ENCODE measurements at regions not wholly inside any gene's neighbourhood (a gene's known extent, or its start where the extent isn't known, plus 50 kb on each side); places are given as distances from the start of the nearest gene placed in this dataset.

GRCh38 chr9:120210274-120210673 is 369.7 kb downstream of the CDK5RAP2 start:
- no peak for DNase-seq
- Mint-ChIP-seq H3K4me1 (peaks cover 59% of the 10 kb centered on the region), H3K4me3 (no peak overlapping the region), H3K36me3 (ENCODE audit: low read depth) (no peaks in the 10 kb centered on the region), H3K27me3 (ENCODE audit: low read depth, poor library complexity) (peaks cover 6% of the 10 kb centered on the region), H3K9me3 (peaks cover 9% of the 10 kb centered on the region), H3K27ac (peak overlapping the region; percentile 79)
- no peak for TF ChIP-seq CTCF (IDR thresholded peaks at IDR 0.05)

GRCh38 chr9:120202856-120203654 is 376.9 kb downstream of the CDK5RAP2 start:
- H3K9me3 Mint-ChIP-seq, result peaks cover 7% of the 10 kb centered on the region
- no peak for TF ChIP-seq CTCF (IDR thresholded peaks at IDR 0.05)
- H3K4me3 Mint-ChIP-seq, result no peak overlapping the region
- DNase-seq, result no peak
- H3K27ac Mint-ChIP-seq, result peak overlapping the region; percentile 82
- peaks cover 11% of the 10 kb centered on the region for H3K27me3 Mint-ChIP-seq (ENCODE audit: low read depth, poor library complexity)
- H3K36me3 Mint-ChIP-seq (ENCODE audit: low read depth), result no peaks in the 10 kb centered on the region
- H3K4me1 Mint-ChIP-seq, result peaks cover 12% of the 10 kb centered on the region

GRCh38 chr9:120198027-120198426 is 381.9 kb downstream of the CDK5RAP2 start:
- H3K4me1 Mint-ChIP-seq, result peaks cover 27% of the 10 kb centered on the region
- no peak for TF ChIP-seq CTCF (IDR thresholded peaks at IDR 0.05)

GRCh38 chr9:120197605-120198004 is 382.4 kb downstream of the CDK5RAP2 start:
- TF ChIP-seq CTCF (IDR thresholded peaks at IDR 0.05), result no peak

More at GRCh38 chr9:120198027-120198426, 381.9 kb downstream of the CDK5RAP2 start:
- Mint-ChIP-seq H3K27ac (peak overlapping the region; percentile 9), H3K4me3 (no peak overlapping the region), H3K9me3 (no peaks in the 10 kb centered on the region), H3K36me3 (ENCODE audit: low read depth) (no peaks in the 10 kb centered on the region), H3K27me3 (ENCODE audit: low read depth, poor library complexity) (peaks cover 3% of the 10 kb centered on the region)
- no peak for DNase-seq

GRCh38 chr9:120191141-120191540 is 388.8 kb downstream of the CDK5RAP2 start:
- TF ChIP-seq CTCF (IDR thresholded peaks at IDR 0.05), result no peak
- H3K27me3 Mint-ChIP-seq (ENCODE audit: low read depth, poor library complexity), result no peaks in the 10 kb centered on the region
- no peaks in the 10 kb centered on the region for H3K9me3 Mint-ChIP-seq
- H3K27ac Mint-ChIP-seq, result peak overlapping the region; percentile 37
- H3K4me1 Mint-ChIP-seq, result peaks cover 16% of the 10 kb centered on the region
- no peaks in the 10 kb centered on the region for H3K36me3 Mint-ChIP-seq (ENCODE audit: low read depth)
- no peak overlapping the region for H3K4me3 Mint-ChIP-seq
- no peak for DNase-seq

More at GRCh38 chr9:120197605-120198004, 382.4 kb downstream of the CDK5RAP2 start:
- Mint-ChIP-seq H3K27ac (peak overlapping the region; percentile 9), H3K4me3 (no peak overlapping the region), H3K36me3 (ENCODE audit: low read depth) (no peaks in the 10 kb centered on the region), H3K9me3 (no peaks in the 10 kb centered on the region), H3K4me1 (peaks cover 23% of the 10 kb centered on the region), H3K27me3 (ENCODE audit: low read depth, poor library complexity) (peaks cover 3% of the 10 kb centered on the region)
- no peak for DNase-seq

- DNase-seq, result no peak
- no peak overlapping the region for H3K27ac Mint-ChIP-seq
- no peak for TF ChIP-seq CTCF (IDR thresholded peaks at IDR 0.05)
- peaks cover 19% of the 10 kb centered on the region for H3K4me1 Mint-ChIP-seq
- H3K9me3 Mint-ChIP-seq, result no peaks in the 10 kb centered on the region
- H3K4me3 Mint-ChIP-seq, result no peak overlapping the region
- no peaks in the 10 kb centered on the region for H3K27me3 Mint-ChIP-seq (ENCODE audit: low read depth, poor library complexity)
- H3K36me3 Mint-ChIP-seq (ENCODE audit: low read depth), result no peaks in the 10 kb centered on the region
These were observed 392.2 kb downstream of the CDK5RAP2 start for GRCh38 chr9:120187758-120188157.

Data from nephron progenitor cell (in vitro differentiated cells).